ENCODE measurements at regions not wholly inside any gene's neighbourhood (a gene's known extent, or its start where the extent isn't known, plus 50 kb on each side); places are given as distances from the start of the nearest gene placed in this dataset.

DNA sequence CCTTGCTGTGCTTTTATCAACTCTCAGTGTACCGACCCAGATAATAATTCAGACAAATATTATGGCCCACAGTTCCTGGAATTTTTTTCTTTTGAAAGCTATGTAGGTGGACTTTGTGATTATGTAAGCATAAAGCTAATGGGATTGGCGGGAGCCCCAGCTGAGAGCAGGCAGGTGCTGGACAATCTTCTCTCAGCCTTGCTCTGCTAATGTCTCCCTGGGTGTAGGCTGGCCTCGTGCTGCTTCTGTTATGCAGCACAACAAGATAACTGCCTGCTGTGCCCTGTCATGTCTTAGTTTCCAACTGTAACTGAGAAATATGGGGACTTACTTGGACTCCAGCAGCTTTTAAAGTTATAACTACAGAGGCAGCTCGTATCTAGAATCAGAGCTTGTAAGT is 415.0 kb downstream of the PDCD6IP start:
- TF ChIP-seq CTCF (optimal IDR thresholded peaks at IDR 0.05 in 1 of 3, IDR thresholded peaks at IDR 0.05 in 1 of 3, conservative IDR thresholded peaks at IDR 0.05 in 1 of 3; ENCODE audit: extremely low read depth in 1 of 3, insufficient read depth in 2 of 3, low read length in 3 of 3): no peak
- TF ChIP-seq EZH2 (IDR thresholded peaks at IDR 0.05; ENCODE audit: low read length): no peak
- no peaks in the 10 kb centered on the region for H4K20me1 ChIP-seq (ENCODE audit: control insufficient read depth, extremely low read depth, insufficient read depth, low read length)
- no peaks in the 10 kb centered on the region for H3K9me3 ChIP-seq (ENCODE audit: control insufficient read depth, low read depth, low read length)
- H3K36me3 ChIP-seq (ENCODE audit: control insufficient read depth in 2 of 2, extremely low read depth in 1 of 2, insufficient read depth in 2 of 2, low read length in 2 of 2): no peaks in the 10 kb centered on the region
- no peak overlapping the region for H3K9ac ChIP-seq (ENCODE audit: control insufficient read depth, extremely low read depth, insufficient read depth, low read length)
- no peak overlapping the region for H2AFZ ChIP-seq (ENCODE audit: control insufficient read depth, low read length)
- H3K27ac ChIP-seq (ENCODE audit: control insufficient read depth, insufficient read depth, low read length): no peak overlapping the region
- H3K9me1 ChIP-seq (ENCODE audit: control insufficient read depth, extremely low read depth, insufficient read depth, low read length): no peaks in the 10 kb centered on the region
- no peaks in the 10 kb centered on the region for H3K79me2 ChIP-seq (ENCODE audit: control insufficient read depth, insufficient read depth, low read length)
- no peaks in the 10 kb centered on the region for H3K4me1 ChIP-seq (ENCODE audit: control insufficient read depth, extremely low read depth, insufficient read depth, low read length)
- FAIRE-seq (no peak), DNase-seq (ENCODE audit: low read depth, low spot score) (no peak)
- no peak overlapping the region for H3K4me3 ChIP-seq (ENCODE audit: control insufficient read depth in 2 of 3, extremely low read depth in 1 of 3, insufficient read depth in 2 of 3, low read depth in 1 of 3, low read length in 3 of 3)
- dilution Hi-C loops (cut with MboI; ENCODE audit: extremely low pct_ligation_motif_present, low sequenced_read_pairs): no loop called here
- no peak overlapping the region for H3K4me2 ChIP-seq (ENCODE audit: control insufficient read depth, extremely low read depth, insufficient read depth, low read depth, low read length)
- no peaks in the 10 kb centered on the region for H3K27me3 ChIP-seq (ENCODE audit: control insufficient read depth, extremely low read depth, insufficient read depth, low read length)

- Histone ChIP-seq H3K27me3 (ENCODE audit: control insufficient read depth, extremely low read depth, insufficient read depth, low read length) (no peaks in the 10 kb centered on the region), H3K4me1 (ENCODE audit: control insufficient read depth, extremely low read depth, insufficient read depth, low read length) (no peaks in the 10 kb centered on the region), H2AFZ (ENCODE audit: control insufficient read depth, low read length) (no peak overlapping the region), H3K27ac (ENCODE audit: control insufficient read depth, insufficient read depth, low read length) (no peak overlapping the region), H3K9ac (ENCODE audit: control insufficient read depth, extremely low read depth, insufficient read depth, low read length) (no peak overlapping the region), H3K4me2 (ENCODE audit: control insufficient read depth, extremely low read depth, insufficient read depth, low read depth, low read length) (no peak overlapping the region), H3K79me2 (ENCODE audit: control insufficient read depth, insufficient read depth, low read length) (no peaks in the 10 kb centered on the region), H3K4me3 (ENCODE audit: control insufficient read depth in 2 of 3, extremely low read depth in 1 of 3, insufficient read depth in 2 of 3, low read depth in 1 of 3, low read length in 3 of 3) (no peak overlapping the region), H4K20me1 (ENCODE audit: control insufficient read depth, extremely low read depth, insufficient read depth, low read length) (no peaks in the 10 kb centered on the region), H3K36me3 (ENCODE audit: control insufficient read depth in 2 of 2, extremely low read depth in 1 of 2, insufficient read depth in 2 of 2, low read length in 2 of 2) (no peaks in the 10 kb centered on the region), H3K9me1 (ENCODE audit: control insufficient read depth, extremely low read depth, insufficient read depth, low read length) (no peaks in the 10 kb centered on the region), H3K9me3 (ENCODE audit: control insufficient read depth, low read depth, low read length) (no peaks in the 10 kb centered on the region)
- TF ChIP-seq EZH2 (IDR thresholded peaks at IDR 0.05; ENCODE audit: low read length) (no peak), CTCF (optimal IDR thresholded peaks at IDR 0.05 in 1 of 3, IDR thresholded peaks at IDR 0.05 in 1 of 3, conservative IDR thresholded peaks at IDR 0.05 in 1 of 3; ENCODE audit: extremely low read depth in 1 of 3, insufficient read depth in 2 of 3, low read length in 3 of 3) (no peak)
- FAIRE-seq: no peak
- DNase-seq (ENCODE audit: low read depth, low spot score): no peak
- dilution Hi-C loops (cut with MboI; ENCODE audit: extremely low pct_ligation_motif_present, low sequenced_read_pairs): no loop called here
Observed at GRCh38 chr3:34216711-34217335, 418.4 kb downstream of the PDCD6IP start.

Measured in keratinocyte (primary cell).